MCF 10A (cell line): ENCODE measurements at regions not wholly inside any gene's neighbourhood (a gene's known extent, or its start where the extent isn't known, plus 50 kb on each side); places are given as distances from the start of the nearest gene placed in this dataset.
A peak's percentile ranks its signal among the peaks of the same experiment; 100 is the strongest.

Experiments
- BruUV-seq: library from RNA; stranded (reverse); fragments of 400-500 nt; replicated peaks from 2 replicates; lab custom pipeline; 2021; lab: Mats Ljungman, UMichigan
- CTCF ChIA-PET: fragments of 300-600 bp; sonication (Branson Sonifier 250); formaldehyde crosslinking; extraction: SDS; loops from one replicate; lab custom pipeline; 2021; ENCODE audit warnings: antibody characterized with exemption, inconsistent platforms; lab: Yijun Ruan, JAX
- POLR2A ChIA-PET: fragments of 300-600, 350-650 bp; sonication (Branson Sonifier 250); formaldehyde crosslinking; extraction: SDS; loops from one replicate; lab custom pipeline; 2020; ENCODE audit warnings: antibody characterized with exemption, inconsistent platforms; lab: Yijun Ruan, JAX
- DNase-seq: peaks from one replicate; pipeline ENCODE4 v3.0.0-alpha.2; 2018; ENCODE audit not compliant: unreplicated experiment
- H3K27ac Mint-ChIP-seq: one replicate; pipeline ENCODE4 v1.8.0; 2022; ENCODE audit warnings: mild to moderate bottlenecking, low read depth, mixed read lengths; ENCODE audit not compliant: unreplicated experiment
- H3K27me3 Mint-ChIP-seq: one replicate; pipeline ENCODE4 v1.8.0; 2022; ENCODE audit warnings: mixed read lengths; ENCODE audit not compliant: insufficient read depth, unreplicated experiment
- H3K36me3 Mint-ChIP-seq: one replicate; pipeline ENCODE4 v1.8.0; 2022; ENCODE audit warnings: mild to moderate bottlenecking, moderate library complexity, mixed read lengths; ENCODE audit not compliant: insufficient read depth, unreplicated experiment
- H3K4me1 Mint-ChIP-seq: one replicate; pipeline ENCODE4 v1.8.0; 2022; ENCODE audit warnings: mixed read lengths; ENCODE audit not compliant: insufficient read depth, unreplicated experiment
- H3K4me3 Mint-ChIP-seq: one replicate; pipeline ENCODE4 v1.8.0; 2022; ENCODE audit warnings: mild to moderate bottlenecking, moderate library complexity, mixed read lengths; ENCODE audit not compliant: unreplicated experiment
- H3K9me3 Mint-ChIP-seq: one replicate; pipeline ENCODE4 v1.8.0; 2022; ENCODE audit warnings: mixed read lengths; ENCODE audit not compliant: unreplicated experiment
- CTCF ChIP-seq: fragments of 200-600 bp; IDR thresholded peaks from one replicate; pipeline ENCODE4 v1.8.0; 2022; ENCODE audit warnings: antibody characterized with exemption, mild to moderate bottlenecking; ENCODE audit not compliant: unreplicated experiment
- intact Hi-C: fragments of 100-400 bp; cut with micrococcal nuclease; formaldehyde crosslinking; loops from 2 replicates; pipeline ENCODE4 v1.14.1; 2022

- peak; percentile 95 for TF ChIP-seq CTCF
- Mint-ChIP-seq H3K4me1 (no peaks in the 10 kb centered on the region), H3K9me3 (no peaks in the 10 kb centered on the region), H3K27ac (no peak overlapping the region), H3K4me3 (no peak overlapping the region), H3K36me3 (no peaks in the 10 kb centered on the region), H3K27me3 (no peaks in the 10 kb centered on the region)
- ChIA-PET CTCF (interaction anchor here (0.6 to 5.6 kb wide), 71 partner anchors 8 to 1744 kb away, joined by 3 to 45 read pairs (median 4); no protein-coding TSS in a partner anchor), POLR2A (interaction anchor here (0.6 to 1.1 kb wide), 6 partner anchors 22 to 1714 kb away, joined by 3 to 4 read pairs (median 3); no protein-coding TSS in a partner anchor)
- intact Hi-C loops: loop anchor here (1.0 to 10.0 kb wide), 11 partner anchors 181 to 1714 kb away; no protein-coding TSS in a partner anchor
- no TSS peak for BruUV-seq
- DNase-seq: peak; percentile 80
These were observed 283.1 kb downstream of the LMX1A start for GRCh38 chr1:165073185-165074007.

- CTCF ChIA-PET: interaction anchor here (0.6 to 3.7 kb wide), 7 partner anchors 10 to 1712 kb away, joined by 3 to 30 read pairs (median 5); no protein-coding TSS in a partner anchor
- H3K36me3 Mint-ChIP-seq: no peaks in the 10 kb centered on the region
- H3K27me3 Mint-ChIP-seq: no peaks in the 10 kb centered on the region
- no TSS peak for BruUV-seq
- H3K4me1 Mint-ChIP-seq: no peaks in the 10 kb centered on the region
- intact Hi-C loops: loop anchor here (5.0 to 10.0 kb wide), 2 partner anchors 178 to 826 kb away; no protein-coding TSS in a partner anchor
- DNase-seq: no peak
- H3K9me3 Mint-ChIP-seq: no peaks in the 10 kb centered on the region
- H3K4me3 Mint-ChIP-seq: no peak overlapping the region
- POLR2A ChIA-PET: no interaction called here
- no peak for TF ChIP-seq CTCF
- no peak overlapping the region for H3K27ac Mint-ChIP-seq
These were observed 285.8 kb downstream of the LMX1A start for GRCh38 chr1:165070675-165071074.

GRCh38 chr1:165069829-165070228 lies 286.7 kb downstream of the LMX1A start:
- POLR2A ChIA-PET: no interaction called here
- CTCF ChIA-PET: interaction anchor here (0.6 to 2.2 kb wide), 7 partner anchors 185 to 1711 kb away, joined by 3 to 13 read pairs (median 5); no protein-coding TSS in a partner anchor

More at GRCh38 chr1:165069829-165070228, 286.7 kb downstream of the LMX1A start:
- TF ChIP-seq CTCF: no peak
- no peak for DNase-seq
- H3K27ac Mint-ChIP-seq: no peak overlapping the region
- H3K36me3 Mint-ChIP-seq: no peaks in the 10 kb centered on the region
- no peaks in the 10 kb centered on the region for H3K4me1 Mint-ChIP-seq
- no peaks in the 10 kb centered on the region for H3K27me3 Mint-ChIP-seq
- no peaks in the 10 kb centered on the region for H3K9me3 Mint-ChIP-seq
- intact Hi-C loops: loop anchor here (5.0 to 10.0 kb wide), 2 partner anchors 178 to 825 kb away; no protein-coding TSS in a partner anchor
- no peak overlapping the region for H3K4me3 Mint-ChIP-seq
- no TSS peak for BruUV-seq
